ENCODE measurements at regions not wholly inside any gene's neighbourhood (a gene's known extent, or its start where the extent isn't known, plus 50 kb on each side); places are given as distances from the start of the nearest gene placed in this dataset.
A peak's percentile ranks its signal among the peaks of the same experiment; 100 is the strongest.
"Not testable (repeated sequence)": the region's sequence is repeated elsewhere in the genome, so short reads cannot be mapped to it uniquely, and the experiment has no call there.

GRCh38 chr6:137808191-137808590 is 58.9 kb upstream of the TNFAIP3 start:
- peaks cover 0 to 44% (median 4%) of the 10 kb centered on the region in 12 donors for H3K4me1 ChIP-seq
- no peak for DNase-seq
- TF ChIP-seq POLR2A (IDR thresholded peaks at IDR 0.05): no peak
- TF ChIP-seq CTCF (IDR thresholded peaks at IDR 0.05): no peak
- H3K9me3 ChIP-seq: no peaks in the 10 kb centered on the region
- no peak overlapping the region for H3K27ac ChIP-seq
- H3K4me3 ChIP-seq: no peak overlapping the region
- no peak for ATAC-seq
- H3K36me3 ChIP-seq: no peaks in the 10 kb centered on the region
- intact Hi-C loops (cut with DNase I): loop anchor here in 5 of 10 donors (5.0 to 10.0 kb wide), 3 partner anchors 57 to 137 kb away; partner anchors contain the start of gene TNFAIP3 (in 1 of the 5)
- no peaks in the 10 kb centered on the region for H3K27me3 ChIP-seq

GRCh38 chr6:137808836-137809315 is 58.2 kb upstream of the TNFAIP3 start:
- DNase-seq (no peak), ATAC-seq (no peak)
- 79 to 89% (median 85%) methylated on average over 7 of the region's 7 CpGs for WGBS, 4 donors
- H3K4me3 ChIP-seq: no peak overlapping the region
- no peak for TF ChIP-seq CTCF (IDR thresholded peaks at IDR 0.05)
- no peak for TF ChIP-seq POLR2A (IDR thresholded peaks at IDR 0.05)
- no peaks in the 10 kb centered on the region for H3K27me3 ChIP-seq
- H3K4me1 ChIP-seq: peaks cover 0 to 44% (median 4%) of the 10 kb centered on the region in 12 donors
- no peaks in the 10 kb centered on the region for H3K9me3 ChIP-seq
- H3K27ac ChIP-seq: no peak overlapping the region
- intact Hi-C loops (cut with DNase I): loop anchor here in 5 of 10 donors (5.0 to 10.0 kb wide), 3 partner anchors 56 to 136 kb away; partner anchors contain the start of gene TNFAIP3 (in 1 of the 5)
- no peaks in the 10 kb centered on the region for H3K36me3 ChIP-seq

GRCh38 chr6:137809895-137810553 is 57.0 kb upstream of the TNFAIP3 start:
- intact Hi-C loops (cut with DNase I): loop anchor here in 5 of 10 donors (5.0 to 10.0 kb wide), 3 partner anchors 55 to 135 kb away; partner anchors contain the start of gene TNFAIP3 (in 1 of the 5)
- H3K27me3 ChIP-seq, DNase-seq, ATAC-seq, H3K27ac ChIP-seq, H3K36me3 ChIP-seq, H3K4me3 ChIP-seq, H3K9me3 ChIP-seq: not testable (repeated sequence)
- H3K4me1 ChIP-seq: peaks cover 0 to 32% (median 4%) of the 10 kb centered on the region in 12 donors
- WGBS, 4 donors: 83 to 89% (median 85%) methylated on average over 7 of the region's 7 CpGs

- TF ChIP-seq POLR2A (IDR thresholded peaks at IDR 0.05): no peak
- TF ChIP-seq CTCF (IDR thresholded peaks at IDR 0.05): no peak
- intact Hi-C loops (cut with DNase I): no loop called here
- Histone ChIP-seq H3K27ac (peak overlapping the region in 2 of 12 donors; percentile 21 to 85), H3K36me3 (no peaks in the 10 kb centered on the region), H3K27me3 (no peaks in the 10 kb centered on the region), H3K4me1 (peaks cover 0 to 33% (median 0%) of the 10 kb centered on the region in 12 donors), H3K4me3 (peak overlapping the region in 1 of 12 donors; percentile 29), H3K9me3 (no peaks in the 10 kb centered on the region)
- WGBS, 4 donors: 94 to 98% (median 97%) methylated on average over 4 of the region's 4 CpGs
- ATAC-seq (no peak), DNase-seq (no peak)
These were observed 56.4 kb upstream of the TNFAIP3 start for GRCh38 chr6:137810554-137811120.

Measured in heart left ventricle (tissue), 16 donors.